Naive thymus-derived CD8-positive, alpha-beta T cell (primary cell): ENCODE measurements at regions not wholly inside any gene's neighbourhood (a gene's known extent, or its start where the extent isn't known, plus 50 kb on each side); places are given as distances from the start of the nearest gene placed in this dataset.

Experiments used
- ATAC-seq, 2 donors: fragments of 150-1000 bp; cut with Tn5 transposase in 1 of 2; sonication (Bioruptor Pico), chemical (Tn5 transposase) in 1 of 2; 1 replicate in 1 of 2; 2 replicates in 1 of 2; pipeline ENCODE4 v1.10.0; 2021; ENCODE audit warnings: mild to moderate bottlenecking in 2 of 2, moderate library complexity in 2 of 2
- POLR2A ChIA-PET: fragments of 350-600 bp; sonication (Branson Sonifier 250); formaldehyde crosslinking; loops from one replicate; lab custom pipeline; 2021; ENCODE audit warnings: antibody characterized with exemption; lab: Charles Lee
- DNase-seq, 10 donors: peaks; one replicate each; pipeline versions ENCODE4 v3.0.0 to v3.0.0-alpha.2; 2020 to 2022
- H3K27ac Mint-ChIP-seq, 10 donors: one replicate each; pipeline ENCODE4 v1.8.0; 2020 to 2022; ENCODE audit warnings: mild to moderate bottlenecking in 10 of 10, mixed read lengths in 10 of 10, moderate library complexity in 4 of 10, inconsistent platforms in 1 of 10
- H3K27me3 Mint-ChIP-seq, 5 donors: one replicate each; pipeline ENCODE4 v1.8.0; 2021 to 2022; ENCODE audit warnings: mixed read lengths in 5 of 5
- H3K36me3 Mint-ChIP-seq, 3 donors: one replicate each; pipeline ENCODE4 v1.8.0; 2020 to 2022; ENCODE audit warnings: mixed read lengths in 3 of 3, mild to moderate bottlenecking in 2 of 3, inconsistent platforms in 1 of 3
- H3K4me1 Mint-ChIP-seq, 4 donors: one replicate each; pipeline ENCODE4 v1.8.0; 2021 to 2022; ENCODE audit warnings: mixed read lengths in 4 of 4
- H3K4me3 Mint-ChIP-seq, 10 donors: one replicate each; pipeline ENCODE4 v1.8.0; 2020 to 2022; ENCODE audit warnings: mild to moderate bottlenecking in 10 of 10, mixed read lengths in 10 of 10, moderate library complexity in 6 of 10, inconsistent platforms in 1 of 10
- H3K9me3 Mint-ChIP-seq, 9 donors: one replicate each; pipeline ENCODE4 v1.8.0; 2020 to 2022; ENCODE audit warnings: mixed read lengths in 9 of 9, mild to moderate bottlenecking in 3 of 9, inconsistent platforms in 1 of 9, moderate library complexity in 1 of 9

- POLR2A ChIA-PET = no interaction called here
- Mint-ChIP-seq H3K9me3 (no peaks in the 10 kb centered on the region), H3K27ac (no peak overlapping the region), H3K4me1 (no peaks in the 10 kb centered on the region), H3K36me3 (no peaks in the 10 kb centered on the region), H3K27me3 (peaks cover 0 to 1% (median 0%) of the 10 kb centered on the region in 5 donors), H3K4me3 (no peak overlapping the region)
- ATAC-seq = no peak
- DNase-seq = no peak
Measured at GRCh38 chr13:44887515-44887914, 101.8 kb downstream of the NUFIP1 start.

GRCh38 chr13:44884076-44884729 lies 105.1 kb downstream of the NUFIP1 start:
- no peak overlapping the region for H3K4me3 Mint-ChIP-seq
- ATAC-seq = no peak
- H3K4me1 Mint-ChIP-seq = no peaks in the 10 kb centered on the region
- H3K27me3 Mint-ChIP-seq = peaks cover 0 to 1% (median 0%) of the 10 kb centered on the region in 5 donors
- H3K36me3 Mint-ChIP-seq = no peaks in the 10 kb centered on the region
- no peak overlapping the region for H3K27ac Mint-ChIP-seq
- POLR2A ChIA-PET = no interaction called here
- H3K9me3 Mint-ChIP-seq = no peaks in the 10 kb centered on the region
- DNase-seq = no peak

DNA sequence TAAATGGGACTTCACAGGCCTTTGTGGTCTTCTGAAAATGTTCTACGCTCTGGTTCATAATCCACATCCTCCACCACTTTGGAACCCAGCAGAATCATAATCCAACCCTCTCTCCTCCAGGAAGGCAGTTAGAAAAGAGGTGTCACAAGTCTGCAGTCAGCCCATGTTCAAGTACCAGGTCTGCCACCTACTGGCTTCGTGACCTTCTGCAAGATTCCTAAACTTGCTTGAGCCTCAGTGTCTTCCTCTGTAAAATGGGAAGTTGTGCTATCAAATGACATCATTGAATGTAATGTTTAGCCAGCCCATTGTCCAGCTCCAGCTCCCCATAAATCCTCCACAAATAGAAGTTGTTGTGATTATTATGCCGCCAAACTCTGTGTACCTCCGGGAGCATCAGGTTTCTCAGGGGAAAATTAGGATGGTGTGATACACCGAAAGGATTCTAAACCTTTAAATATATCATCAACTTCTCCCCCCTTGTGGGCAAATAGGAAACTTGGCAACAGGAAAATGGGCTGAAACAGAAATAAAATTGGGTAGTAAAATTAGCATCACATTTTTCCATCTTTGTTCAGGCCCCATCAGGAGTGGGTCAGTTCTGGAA lies 109.7 kb downstream of the NUFIP1 start:
- Mint-ChIP-seq H3K4me3 (no peak overlapping the region), H3K9me3 (peaks cover 0 to 9% (median 5%) of the 10 kb centered on the region in 9 donors), H3K36me3 (peaks cover 0 to 5% (median 1%) of the 10 kb centered on the region in 3 donors), H3K27ac (no peak overlapping the region), H3K4me1 (no peaks in the 10 kb centered on the region), H3K27me3 (peaks cover 0 to 5% (median 1%) of the 10 kb centered on the region in 5 donors)
- DNase-seq (no peak), ATAC-seq (no peak)
- POLR2A ChIA-PET = no interaction called here

DNA sequence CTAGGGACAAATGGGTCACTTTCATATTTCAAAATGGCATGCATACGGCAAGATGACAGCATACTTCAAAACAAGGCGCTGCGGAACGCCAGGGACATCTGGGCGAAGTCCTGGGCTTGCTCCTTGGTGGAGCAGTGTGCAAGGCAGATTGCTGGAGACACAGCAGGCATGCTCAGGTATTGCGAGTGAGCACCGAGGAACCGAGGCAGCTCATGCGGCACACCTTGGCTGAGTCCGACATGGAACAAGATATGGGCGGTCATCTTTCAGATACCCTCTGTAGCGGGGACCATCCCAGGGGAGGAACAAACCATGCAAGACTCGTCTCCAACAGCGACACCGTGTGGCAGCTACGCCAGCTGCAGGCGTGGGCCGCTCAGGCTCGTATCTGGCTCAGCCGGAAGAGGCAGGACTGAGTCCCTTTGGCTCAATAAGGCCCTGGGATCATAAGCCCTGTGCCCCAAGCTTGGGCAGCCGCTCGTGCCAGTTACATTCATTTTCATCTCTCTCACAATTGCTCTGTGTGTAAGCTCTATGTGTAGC lies 112.4 kb downstream of the NUFIP1 start:
- Mint-ChIP-seq H3K27me3 (peaks cover 1 to 12% (median 6%) of the 10 kb centered on the region in 5 donors), H3K27ac (peak overlapping the region in 1 of 10 donors; percentile 76), H3K36me3 (peaks cover 0 to 5% (median 1%) of the 10 kb centered on the region in 3 donors), H3K9me3 (peaks cover 0 to 9% (median 5%) of the 10 kb centered on the region in 9 donors), H3K4me1 (peaks cover 0 to 2% (median 0%) of the 10 kb centered on the region in 4 donors), H3K4me3 (no peak overlapping the region)
- ATAC-seq (no peak), DNase-seq (no peak)
- POLR2A ChIA-PET = no interaction called here

- ATAC-seq = no peak
- H3K36me3 Mint-ChIP-seq = peaks cover 0 to 5% (median 1%) of the 10 kb centered on the region in 3 donors
- DNase-seq = no peak
- H3K4me1 Mint-ChIP-seq = peaks cover 0 to 2% (median 0%) of the 10 kb centered on the region in 4 donors
- H3K4me3 Mint-ChIP-seq = no peak overlapping the region
- POLR2A ChIA-PET = no interaction called here
- H3K27me3 Mint-ChIP-seq = peaks cover 1 to 26% (median 11%) of the 10 kb centered on the region in 5 donors
- no peak overlapping the region for H3K27ac Mint-ChIP-seq
- peaks cover 0 to 9% (median 5%) of the 10 kb centered on the region in 9 donors for H3K9me3 Mint-ChIP-seq
Measured at GRCh38 chr13:44874886-44875630, 114.2 kb downstream of the NUFIP1 start.

GRCh38 chr13:44874176-44874575 lies 115.1 kb downstream of the NUFIP1 start:
- Mint-ChIP-seq H3K9me3 (peaks cover 0 to 9% (median 5%) of the 10 kb centered on the region in 9 donors), H3K36me3 (peaks cover 0 to 5% (median 1%) of the 10 kb centered on the region in 3 donors), H3K4me1 (peaks cover 0 to 2% (median 0%) of the 10 kb centered on the region in 4 donors), H3K27ac (no peak overlapping the region), H3K4me3 (no peak overlapping the region), H3K27me3 (peaks cover 1 to 26% (median 11%) of the 10 kb centered on the region in 5 donors)
- POLR2A ChIA-PET = no interaction called here
- DNase-seq (no peak), ATAC-seq (no peak)

DNA sequence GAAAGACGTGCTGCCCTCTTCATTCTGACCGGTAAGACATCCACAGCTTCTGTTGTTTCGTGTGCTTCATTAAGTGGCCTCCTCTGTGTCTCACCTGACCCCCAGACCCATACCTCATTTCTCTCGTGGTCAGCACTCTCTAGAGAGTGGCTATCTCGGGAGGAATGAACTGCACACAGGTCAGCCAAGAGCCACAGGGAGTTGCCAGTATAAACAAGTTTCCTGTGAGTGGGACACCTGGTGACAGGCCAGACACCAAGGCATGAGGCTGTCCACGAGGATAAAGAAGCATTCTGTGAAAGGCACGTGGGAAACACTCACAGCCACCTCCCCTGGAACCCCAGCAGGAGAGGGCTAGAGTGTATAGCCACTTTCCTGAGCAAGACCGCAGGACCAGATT lies 115.8 kb downstream of the NUFIP1 start:
- H3K27me3 Mint-ChIP-seq = peaks cover 1 to 26% (median 13%) of the 10 kb centered on the region in 5 donors
- H3K4me1 Mint-ChIP-seq = peaks cover 0 to 2% (median 0%) of the 10 kb centered on the region in 4 donors
- ATAC-seq (no peak), DNase-seq (no peak)
- no peak overlapping the region for H3K4me3 Mint-ChIP-seq
- H3K27ac Mint-ChIP-seq = peak overlapping the region in 1 of 10 donors; percentile 89
- POLR2A ChIA-PET = no interaction called here
- H3K9me3 Mint-ChIP-seq = peaks cover 0 to 9% (median 5%) of the 10 kb centered on the region in 9 donors
- peaks cover 0 to 5% (median 1%) of the 10 kb centered on the region in 3 donors for H3K36me3 Mint-ChIP-seq

DNA sequence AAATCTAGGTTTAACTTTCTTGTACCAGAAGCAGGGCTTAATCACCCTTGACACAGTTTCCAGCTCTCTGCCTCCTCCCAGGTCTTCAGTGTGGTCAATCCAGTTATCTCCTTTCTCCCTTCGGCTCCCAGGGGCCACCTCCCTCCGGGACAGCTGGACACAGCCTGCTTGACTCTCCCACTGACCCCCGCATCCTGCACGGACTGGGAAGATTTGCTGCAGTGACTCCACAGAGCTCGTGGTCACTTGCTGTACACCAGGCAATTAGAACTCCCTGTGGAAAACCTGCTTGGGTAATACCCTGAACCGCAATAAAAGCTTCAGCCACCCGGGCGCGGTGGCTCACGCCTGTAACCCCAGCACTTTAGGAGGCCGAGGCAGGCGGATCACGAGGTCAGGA lies 116.5 kb downstream of the NUFIP1 start:
- peaks cover 0 to 5% (median 1%) of the 10 kb centered on the region in 3 donors for H3K36me3 Mint-ChIP-seq

GRCh38 chr13:44870456-44870929 lies 118.8 kb downstream of the NUFIP1 start:
- H3K4me1 Mint-ChIP-seq = peaks cover 0 to 2% (median 0%) of the 10 kb centered on the region in 4 donors
- H3K27me3 Mint-ChIP-seq = peaks cover 3 to 26% (median 9%) of the 10 kb centered on the region in 5 donors
- H3K36me3 Mint-ChIP-seq = no peaks in the 10 kb centered on the region
- DNase-seq (no peak), ATAC-seq (no peak)
- H3K27ac Mint-ChIP-seq = no peak overlapping the region
- POLR2A ChIA-PET = no interaction called here
- peaks cover 0 to 12% (median 6%) of the 10 kb centered on the region in 9 donors for H3K9me3 Mint-ChIP-seq
- no peak overlapping the region for H3K4me3 Mint-ChIP-seq

More for the DNA sequence above, 116.5 kb downstream of the NUFIP1 start:
- ATAC-seq = no peak
- Mint-ChIP-seq H3K9me3 (peaks cover 0 to 10% (median 5%) of the 10 kb centered on the region in 9 donors), H3K4me1 (peaks cover 0 to 2% (median 0%) of the 10 kb centered on the region in 4 donors), H3K4me3 (no peak overlapping the region), H3K27me3 (peaks cover 0 to 26% (median 11%) of the 10 kb centered on the region in 5 donors), H3K27ac (no peak overlapping the region)
- POLR2A ChIA-PET = no interaction called here
- DNase-seq = no peak

- Mint-ChIP-seq H3K4me3 (no peak overlapping the region), H3K27ac (peak overlapping the region in 1 of 10 donors; percentile 59), H3K27me3 (peaks cover 3 to 26% (median 9%) of the 10 kb centered on the region in 5 donors), H3K9me3 (peaks cover 0 to 14% (median 6%) of the 10 kb centered on the region in 9 donors), H3K4me1 (peaks cover 0 to 2% (median 0%) of the 10 kb centered on the region in 4 donors), H3K36me3 (no peaks in the 10 kb centered on the region)
- no peak for ATAC-seq
- POLR2A ChIA-PET = no interaction called here
- no peak for DNase-seq
Measured at GRCh38 chr13:44869167-44869566, 120.1 kb downstream of the NUFIP1 start.

GRCh38 chr13:44868397-44868796 lies 120.9 kb downstream of the NUFIP1 start:
- no peak for ATAC-seq
- H3K36me3 Mint-ChIP-seq = no peaks in the 10 kb centered on the region
- POLR2A ChIA-PET = no interaction called here
- H3K27me3 Mint-ChIP-seq = peaks cover 3 to 23% (median 9%) of the 10 kb centered on the region in 5 donors
- H3K4me3 Mint-ChIP-seq = peak overlapping the region in 1 of 10 donors; percentile 48
- H3K4me1 Mint-ChIP-seq = peaks cover 0 to 2% (median 0%) of the 10 kb centered on the region in 4 donors
- H3K27ac Mint-ChIP-seq = no peak overlapping the region
- DNase-seq = no peak
- H3K9me3 Mint-ChIP-seq = peaks cover 0 to 14% (median 6%) of the 10 kb centered on the region in 9 donors

DNA sequence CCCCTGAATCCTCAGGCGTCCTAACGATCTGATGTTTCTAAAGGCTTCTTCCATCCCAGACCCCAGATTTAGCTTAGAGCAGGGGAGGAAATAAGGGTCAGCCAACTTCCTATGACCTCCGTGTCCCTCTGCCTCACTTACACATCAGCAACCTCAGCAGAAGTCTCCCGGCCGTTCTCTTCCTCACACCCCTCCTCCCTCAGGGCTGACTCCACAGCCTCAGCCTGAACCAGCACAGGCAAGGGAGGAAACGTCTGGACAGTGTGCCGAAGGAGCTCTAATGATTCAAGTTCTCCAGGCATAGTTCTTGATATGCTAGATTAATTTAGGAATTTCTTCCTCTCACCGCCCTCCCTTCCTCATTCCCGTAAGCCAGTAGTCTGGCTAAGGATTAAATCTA lies 121.4 kb downstream of the NUFIP1 start:
- POLR2A ChIA-PET = no interaction called here
- H3K36me3 Mint-ChIP-seq = no peaks in the 10 kb centered on the region
- no peak for ATAC-seq
- peaks cover 3 to 17% (median 7%) of the 10 kb centered on the region in 5 donors for H3K27me3 Mint-ChIP-seq
- no peak overlapping the region for H3K27ac Mint-ChIP-seq
- H3K4me3 Mint-ChIP-seq = no peak overlapping the region
- no peak for DNase-seq
- no peaks in the 10 kb centered on the region for H3K4me1 Mint-ChIP-seq
- peaks cover 0 to 14% (median 6%) of the 10 kb centered on the region in 9 donors for H3K9me3 Mint-ChIP-seq
